ENCODE measurements at regions not wholly inside any gene's neighbourhood (a gene's known extent, or its start where the extent isn't known, plus 50 kb on each side); places are given as distances from the start of the nearest gene placed in this dataset.

GRCh38 chr1:38231941-38232340 lies 185.3 kb upstream of the POU3F1 start:
- TF ChIP-seq CTCF (IDR thresholded peaks at IDR 0.05; ENCODE audit: insufficient read depth, low read length) (no peak), REST (IDR thresholded peaks at IDR 0.05; ENCODE audit: insufficient replicate concordance, low read depth) (no peak), POLR2AphosphoS5 (IDR thresholded peaks at IDR 0.05; ENCODE audit: low read depth) (no peak)

Data from HL-60 (cell line).